Mammary epithelial cell (primary cell): ENCODE measurements at regions not wholly inside any gene's neighbourhood (a gene's known extent, or its start where the extent isn't known, plus 50 kb on each side); places are given as distances from the start of the nearest gene placed in this dataset.

Source experiments
- CTCF ChIP-seq, 2 donors: IDR thresholded peaks in 1 of 2; conservative IDR thresholded peaks in 1 of 2; 2 replicates each; pipeline ENCODE4 v1.5.1; 2011 to 2012; ENCODE audit warnings: inconsistent platforms in 2 of 2, low read length in 2 of 2, mild to moderate bottlenecking in 2 of 2, control low read depth in 1 of 2, low read depth in 1 of 2; ENCODE audit not compliant: insufficient read depth in 1 of 2; ENCODE audit errors: extremely low read depth in 1 of 2
- EZH2 ChIP-seq: IDR thresholded peaks from 2 replicates; pipeline ENCODE4 v1.6.1; 2012; ENCODE audit warnings: low read length, inconsistent platforms, borderline replicate concordance

- TF ChIP-seq CTCF (conservative IDR thresholded peaks at IDR 0.05 in 1 of 2, IDR thresholded peaks at IDR 0.05 in 1 of 2; ENCODE audit: extremely low read depth in 1 of 2, insufficient read depth in 1 of 2, low read depth in 1 of 2, low read length in 2 of 2) (no peak), EZH2 (no peak)
Measured at GRCh38 chr15:29959384-29960137, 123.2 kb upstream of the GOLGA8J start.
